Colonic mucosa (tissue), 4 donors: ENCODE measurements at regions not wholly inside any gene's neighbourhood (a gene's known extent, or its start where the extent isn't known, plus 50 kb on each side); places are given as distances from the start of the nearest gene placed in this dataset.
"Not testable (repeated sequence)": the region's sequence is repeated elsewhere in the genome, so short reads cannot be mapped to it uniquely, and the experiment has no call there.

ENCODE experiments used
- DNase-seq: peaks from one replicate; pipeline ENCODE4 v3.0.0-alpha.2; 2020
- H3K27ac ChIP-seq: fragments of 200-600 bp; one replicate; pipeline ENCODE4 v1.8.0; 2021
- H3K27me3 ChIP-seq: fragments of 200-600 bp; one replicate; pipeline ENCODE4 v1.8.0; 2021
- H3K36me3 ChIP-seq: fragments of 200-600 bp; one replicate; pipeline ENCODE4 v1.8.0; 2021
- H3K4me1 ChIP-seq: fragments of 200-600 bp; one replicate; pipeline ENCODE4 v1.8.0; 2021; ENCODE audit warnings: mild to moderate bottlenecking
- H3K4me3 ChIP-seq: fragments of 200-600 bp; one replicate; pipeline ENCODE4 v1.8.0; 2021
- H3K9ac ChIP-seq, 2 donors: one replicate each; pipeline ENCODE4 v1.7.0; 2013; ENCODE audit warnings: control low read depth in 2 of 2, low read depth in 2 of 2, low read length in 2 of 2
- H3K9me3 ChIP-seq: fragments of 200-600 bp; one replicate; pipeline ENCODE4 v1.8.0; 2021
- intact Hi-C: fragments of 100-400 bp; cut with DNase I; formaldehyde crosslinking; loops from one replicate; pipeline ENCODE4 v1.14.1; 2022
- TF ChIP-seq, protein P1 (sequence below): fragments of 200-600 bp; IDR thresholded peaks from one replicate; pipeline ENCODE4 v1.8.0; 2022; ENCODE audit warnings: antibody characterized with exemption, mild to moderate bottlenecking
- donor health status: healthy.
- donor health status: DM: no; HTN: no; CAD: no.
- donor health status: DM: no; HTN: no; CAD: no.

DNA sequence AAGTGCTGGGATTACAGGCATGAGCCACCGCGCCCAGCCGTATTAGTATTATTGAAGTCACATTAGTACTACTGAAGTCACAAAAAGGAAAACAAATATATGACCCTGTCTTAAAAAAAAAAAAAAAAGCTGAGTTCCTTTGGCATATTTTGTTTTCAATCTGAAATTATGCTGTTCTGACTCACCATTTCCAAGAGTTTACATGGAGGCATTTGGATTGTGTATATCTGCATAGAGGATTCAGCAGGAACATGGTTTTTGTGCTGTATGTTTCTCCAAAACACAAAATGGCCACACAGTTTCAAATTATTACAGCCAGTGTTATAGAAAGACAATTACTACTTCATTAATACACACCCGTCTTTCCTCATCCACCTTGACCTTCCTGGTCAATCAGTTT lies 103.5 kb upstream of the TSC22D1 start:
- Histone ChIP-seq H3K4me1 (no peaks in the 10 kb centered on the region), H3K9ac (no peak overlapping the region), H3K27ac (no peak overlapping the region), H3K36me3 (no peaks in the 10 kb centered on the region), H3K4me3 (no peak overlapping the region), H3K27me3 (no peaks in the 10 kb centered on the region), H3K9me3 (no peaks in the 10 kb centered on the region)
- intact Hi-C loops: no loop called here
- TF ChIP-seq, protein P1, sequence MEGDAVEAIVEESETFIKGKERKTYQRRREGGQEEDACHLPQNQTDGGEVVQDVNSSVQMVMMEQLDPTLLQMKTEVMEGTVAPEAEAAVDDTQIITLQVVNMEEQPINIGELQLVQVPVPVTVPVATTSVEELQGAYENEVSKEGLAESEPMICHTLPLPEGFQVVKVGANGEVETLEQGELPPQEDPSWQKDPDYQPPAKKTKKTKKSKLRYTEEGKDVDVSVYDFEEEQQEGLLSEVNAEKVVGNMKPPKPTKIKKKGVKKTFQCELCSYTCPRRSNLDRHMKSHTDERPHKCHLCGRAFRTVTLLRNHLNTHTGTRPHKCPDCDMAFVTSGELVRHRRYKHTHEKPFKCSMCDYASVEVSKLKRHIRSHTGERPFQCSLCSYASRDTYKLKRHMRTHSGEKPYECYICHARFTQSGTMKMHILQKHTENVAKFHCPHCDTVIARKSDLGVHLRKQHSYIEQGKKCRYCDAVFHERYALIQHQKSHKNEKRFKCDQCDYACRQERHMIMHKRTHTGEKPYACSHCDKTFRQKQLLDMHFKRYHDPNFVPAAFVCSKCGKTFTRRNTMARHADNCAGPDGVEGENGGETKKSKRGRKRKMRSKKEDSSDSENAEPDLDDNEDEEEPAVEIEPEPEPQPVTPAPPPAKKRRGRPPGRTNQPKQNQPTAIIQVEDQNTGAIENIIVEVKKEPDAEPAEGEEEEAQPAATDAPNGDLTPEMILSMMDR: no peak
- DNase-seq: no peak

DNA sequence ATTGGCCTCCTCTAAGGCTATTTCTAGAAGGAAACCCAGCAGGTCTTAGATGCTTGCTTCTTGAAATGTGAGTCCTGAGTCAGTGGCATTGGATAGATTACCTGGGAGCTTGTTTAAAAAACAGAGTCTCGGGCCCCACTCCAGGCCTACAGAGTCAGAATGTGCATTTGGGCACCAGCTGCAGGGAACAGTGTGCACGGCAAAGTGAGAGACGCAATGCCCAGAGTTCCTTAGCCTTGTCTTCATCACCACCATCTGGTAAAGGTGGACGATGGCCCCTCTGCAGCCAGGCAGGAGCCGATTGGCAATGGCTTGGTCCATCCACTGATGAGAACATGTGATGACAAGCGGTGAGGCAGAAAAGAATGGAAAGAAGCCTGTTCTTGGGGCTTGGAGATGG lies 102.1 kb upstream of the TSC22D1 start:
- no peaks in the 10 kb centered on the region for H3K36me3 ChIP-seq
- no peaks in the 10 kb centered on the region for H3K27me3 ChIP-seq
- TF ChIP-seq, protein P1: no peak
- DNase-seq: no peak
- H3K9me3 ChIP-seq: no peaks in the 10 kb centered on the region
- H3K4me1 ChIP-seq: no peaks in the 10 kb centered on the region
- H3K27ac ChIP-seq: no peak overlapping the region
- intact Hi-C loops: no loop called here
- no peak overlapping the region for H3K9ac ChIP-seq
- H3K4me3 ChIP-seq: no peak overlapping the region

DNA sequence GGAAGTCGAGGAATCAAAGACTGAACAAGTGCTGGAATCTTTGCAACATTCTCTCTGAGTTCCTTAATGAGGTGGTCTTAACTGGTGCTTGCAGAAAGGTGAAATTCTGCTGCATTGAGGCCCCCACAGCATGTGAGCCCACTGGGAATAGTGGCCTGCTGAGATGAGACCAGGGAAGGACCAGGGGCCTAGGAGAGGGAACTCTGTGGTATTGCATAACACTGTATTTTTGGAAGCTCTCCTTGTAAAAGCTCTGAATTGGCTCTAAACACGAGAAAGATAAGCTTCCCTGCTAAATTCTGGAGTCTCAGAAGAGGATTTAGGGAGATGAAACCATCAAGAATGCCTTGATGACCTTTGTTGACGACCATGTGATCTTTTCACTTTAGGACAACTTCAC lies 100.4 kb upstream of the TSC22D1 start:
- Histone ChIP-seq H3K9ac (no peak overlapping the region), H3K27me3 (no peaks in the 10 kb centered on the region), H3K27ac (no peak overlapping the region), H3K4me1 (no peaks in the 10 kb centered on the region), H3K4me3 (no peak overlapping the region), H3K9me3 (no peaks in the 10 kb centered on the region), H3K36me3 (no peaks in the 10 kb centered on the region)
- intact Hi-C loops: no loop called here
- TF ChIP-seq, protein P1: no peak
- no peak for DNase-seq

DNA sequence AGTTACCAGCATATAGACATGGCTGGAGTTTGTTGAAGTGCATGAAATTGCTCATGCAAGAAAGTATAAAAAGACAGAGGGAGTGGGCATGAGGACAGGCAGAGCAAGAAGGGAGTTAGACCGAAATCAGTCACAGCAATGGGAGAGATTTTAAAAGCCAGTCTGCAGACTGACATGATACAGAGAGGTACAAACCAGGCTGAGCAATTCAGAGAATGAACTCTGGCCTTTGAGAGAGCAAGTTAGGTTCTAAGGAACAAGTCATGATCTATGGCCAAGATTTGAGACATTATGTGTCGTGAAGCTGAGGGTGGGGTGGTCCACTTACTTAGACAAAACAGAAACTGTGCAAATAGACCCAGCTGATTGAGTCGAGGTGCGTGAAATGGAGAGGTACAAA lies 93.4 kb upstream of the TSC22D1 start:
- TF ChIP-seq, protein P1: no peak
- no peaks in the 10 kb centered on the region for H3K36me3 ChIP-seq
- H3K4me1 ChIP-seq: no peaks in the 10 kb centered on the region
- H3K4me3 ChIP-seq: no peak overlapping the region
- no peak overlapping the region for H3K9ac ChIP-seq
- H3K9me3 ChIP-seq: no peaks in the 10 kb centered on the region
- DNase-seq: no peak
- intact Hi-C loops: no loop called here
- H3K27ac ChIP-seq: no peak overlapping the region
- no peaks in the 10 kb centered on the region for H3K27me3 ChIP-seq

DNA sequence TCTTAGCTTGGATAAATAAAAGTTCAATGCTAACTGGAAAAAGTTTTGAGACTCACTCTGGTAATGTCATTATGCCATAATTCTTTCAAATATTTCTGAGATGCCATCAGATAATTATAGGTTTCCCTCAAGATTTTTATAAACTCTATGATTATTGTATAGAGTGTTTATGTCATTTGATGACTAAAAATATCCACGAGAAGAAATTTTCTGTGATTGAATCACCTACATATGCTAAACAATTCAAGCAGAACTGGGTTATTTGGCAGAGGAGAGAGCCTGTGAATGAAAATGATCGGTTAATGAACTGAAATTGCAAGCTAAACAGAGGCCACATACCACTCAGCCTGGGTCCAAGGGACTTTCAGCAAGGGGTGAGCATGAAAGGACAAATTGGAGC lies 92.6 kb upstream of the TSC22D1 start:
- Histone ChIP-seq H3K9me3 (no peaks in the 10 kb centered on the region), H3K27ac (no peak overlapping the region), H3K27me3 (no peaks in the 10 kb centered on the region), H3K9ac (no peak overlapping the region), H3K4me1 (no peaks in the 10 kb centered on the region), H3K36me3 (no peaks in the 10 kb centered on the region), H3K4me3 (no peak overlapping the region)
- TF ChIP-seq, protein P1: no peak
- DNase-seq: no peak
- intact Hi-C loops: no loop called here

DNA sequence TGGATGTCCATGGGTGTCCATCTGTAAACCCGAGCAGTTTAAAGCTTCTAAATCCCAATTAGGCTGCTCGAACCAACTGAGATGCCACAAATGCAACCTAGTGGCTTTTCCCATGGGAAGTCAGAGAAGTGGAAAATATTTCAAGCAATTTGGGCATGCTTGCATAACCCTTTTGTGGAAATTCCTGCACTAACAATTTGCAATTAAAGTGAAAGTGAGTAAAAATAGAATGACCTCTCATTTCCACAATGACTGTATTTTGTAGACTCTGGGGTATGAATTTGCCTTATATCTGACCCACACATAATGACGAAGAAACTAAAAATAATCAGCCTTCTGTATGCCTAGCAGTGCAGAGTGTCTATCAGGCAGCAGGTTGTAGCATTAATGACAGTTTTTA lies 91.8 kb upstream of the TSC22D1 start:
- Histone ChIP-seq H3K4me3 (no peak overlapping the region), H3K27me3 (no peaks in the 10 kb centered on the region), H3K4me1 (no peaks in the 10 kb centered on the region), H3K36me3 (no peaks in the 10 kb centered on the region), H3K9ac (no peak overlapping the region), H3K27ac (no peak overlapping the region), H3K9me3 (no peaks in the 10 kb centered on the region)
- no peak for DNase-seq
- TF ChIP-seq, protein P1: no peak
- intact Hi-C loops: no loop called here

DNA sequence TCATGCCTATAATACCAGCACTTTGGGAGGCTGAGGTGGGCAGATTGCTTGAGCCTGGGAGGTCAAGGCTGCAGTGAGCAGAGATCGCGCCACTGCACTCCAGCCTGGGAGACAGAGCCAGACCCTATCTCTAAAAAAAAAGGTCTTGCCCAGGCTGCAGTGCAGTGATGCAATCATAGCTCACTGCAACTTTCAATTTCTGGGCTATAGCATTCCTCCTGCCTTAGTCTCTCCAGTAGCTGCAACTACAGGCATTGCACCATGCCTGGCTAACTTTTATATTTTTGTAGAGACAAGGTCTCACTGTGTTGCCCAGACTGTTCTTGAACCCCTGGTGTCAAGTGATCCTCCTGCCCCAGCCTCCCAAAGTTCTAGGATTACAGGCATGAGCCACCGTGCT lies 90.4 kb upstream of the TSC22D1 start:
- H3K36me3 ChIP-seq, H3K4me3 ChIP-seq, intact Hi-C loops, H3K4me1 ChIP-seq, H3K27ac ChIP-seq, H3K9me3 ChIP-seq, DNase-seq, H3K27me3 ChIP-seq, H3K9ac ChIP-seq: not testable (repeated sequence)
